Amniotic epithelial cell (primary cell): ENCODE measurements at regions not wholly inside any gene's neighbourhood (a gene's known extent, or its start where the extent isn't known, plus 50 kb on each side); places are given as distances from the start of the nearest gene placed in this dataset.
"Not testable (repeated sequence)": the region's sequence is repeated elsewhere in the genome, so short reads cannot be mapped to it uniquely, and the experiment has no call there.

Experiments
- DNase-seq: peaks from one replicate; pipeline ENCODE4 v3.0.0-alpha.2; 2010; ENCODE audit warnings: low read depth

- DNase-seq = no peak
Measured at GRCh38 chr9:75540185-75540584, 350.3 kb upstream of the PCSK5 start.

- DNase-seq = no peak
Measured at GRCh38 chr9:75541734-75542133, 348.7 kb upstream of the PCSK5 start.

- DNase-seq = no peak
Measured at GRCh38 chr9:75544815-75545214, 345.7 kb upstream of the PCSK5 start.

- no peak for DNase-seq
Measured at GRCh38 chr9:75545287-75545686, 345.2 kb upstream of the PCSK5 start.

- no peak for DNase-seq
Measured at GRCh38 chr9:75548871-75549270, 341.6 kb upstream of the PCSK5 start.

GRCh38 chr9:75551861-75552260 is 338.6 kb upstream of the PCSK5 start:
- no peak for DNase-seq

- no peak for DNase-seq
Measured at GRCh38 chr9:75552941-75553340, 337.5 kb upstream of the PCSK5 start.

GRCh38 chr9:75566813-75567212 is 323.7 kb upstream of the PCSK5 start:
- not testable (repeated sequence) for DNase-seq

- DNase-seq = no peak
Measured at GRCh38 chr9:75570538-75570937, 319.9 kb upstream of the PCSK5 start.

- no peak for DNase-seq
Measured at GRCh38 chr9:75574569-75574968, 315.9 kb upstream of the PCSK5 start.

- DNase-seq = no peak
Measured at GRCh38 chr9:75582870-75583269, 307.6 kb upstream of the PCSK5 start.

- DNase-seq = no peak
Measured at GRCh38 chr9:75588808-75589207, 301.7 kb upstream of the PCSK5 start.

GRCh38 chr9:75589497-75589896 is 301.0 kb upstream of the PCSK5 start:
- DNase-seq = no peak

GRCh38 chr9:75591972-75592371 is 298.5 kb upstream of the PCSK5 start:
- no peak for DNase-seq

GRCh38 chr9:75592586-75592985 is 297.9 kb upstream of the PCSK5 start:
- no peak for DNase-seq

- DNase-seq = no peak
Measured at GRCh38 chr9:75593920-75594319, 296.6 kb upstream of the PCSK5 start.

GRCh38 chr9:75599126-75599525 is 291.3 kb upstream of the PCSK5 start:
- DNase-seq = no peak

- DNase-seq = no peak
Measured at GRCh38 chr9:75601280-75601679, 289.2 kb upstream of the PCSK5 start.

GRCh38 chr9:75602060-75602459 is 288.4 kb upstream of the PCSK5 start:
- no peak for DNase-seq

- DNase-seq = no peak
Measured at GRCh38 chr9:75604661-75605060, 285.8 kb upstream of the PCSK5 start.

GRCh38 chr9:75607521-75607920 is 283.0 kb upstream of the PCSK5 start:
- DNase-seq = no peak

- DNase-seq = no peak
Measured at GRCh38 chr9:75609401-75609800, 281.1 kb upstream of the PCSK5 start.

- DNase-seq = no peak
Measured at GRCh38 chr9:75610246-75610645, 280.2 kb upstream of the PCSK5 start.

GRCh38 chr9:75612205-75612604 is 278.3 kb upstream of the PCSK5 start:
- no peak for DNase-seq

GRCh38 chr9:75612754-75613153 is 277.7 kb upstream of the PCSK5 start:
- DNase-seq = no peak
